B cell (primary cell): ENCODE measurements at regions not wholly inside any gene's neighbourhood (a gene's known extent, or its start where the extent isn't known, plus 50 kb on each side); places are given as distances from the start of the nearest gene placed in this dataset.

Experiments
- ATAC-seq: fragments of 200-7000 bp; cut with Tn5 transposase; one replicate; pipeline ENCODE4 v1.10.0; 2021; ENCODE audit warnings: low read depth, mild to moderate bottlenecking, moderate number of reproducible peaks, moderate library complexity
- CTCF ChIA-PET: fragments of 350-600 bp; sonication (Branson Sonifier 250); formaldehyde crosslinking; loops from one replicate; lab custom pipeline; 2021; ENCODE audit warnings: antibody characterized with exemption, inconsistent platforms; lab: Charles Lee
- POLR2A ChIA-PET: fragments of 350-600 bp; sonication (Branson Sonifier 250); formaldehyde crosslinking; loops from one replicate; lab custom pipeline; 2021; ENCODE audit warnings: antibody characterized with exemption; lab: Charles Lee
- DNase-seq: peaks from one replicate; pipeline ENCODE4 v3.0.0; 2013
- H2AFZ ChIP-seq: 2 replicates; pipeline ENCODE4 v1.6.1; 2012; ENCODE audit warnings: mild to moderate bottlenecking, low read depth, low read length; ENCODE audit not compliant: insufficient read depth, poor library complexity, severe bottlenecking
- H3K27ac ChIP-seq, 2 donors: 1 replicate in 1 of 2; 2 replicates in 1 of 2; pipeline ENCODE4 v1.5.1; 2012 to 2013; ENCODE audit warnings: low read length in 2 of 2, mild to moderate bottlenecking in 2 of 2, moderate library complexity in 1 of 2
- H3K27me3 ChIP-seq, 4 experiments: fragments of 200-600 bp in 1 of 4; sonication (generic) in 1 of 4; replicated peaks in 1 of 4; 1 replicate in 2 of 4; 2 replicates in 2 of 4; pipeline versions ENCODE4 v1.6.1 to v1.7.0; 2013 to 2016; ENCODE audit warnings: low read length in 3 of 4, mild to moderate bottlenecking in 2 of 4, mixed read lengths in 1 of 4, moderate library complexity in 1 of 4; ENCODE audit not compliant: insufficient read depth in 4 of 4, control insufficient read depth in 3 of 4; ENCODE audit errors: control extremely low read depth in 1 of 4
- H3K36me3 ChIP-seq, 2 experiments: replicated peaks in 1 of 2; 1 replicate in 1 of 2; 2 replicates in 1 of 2; pipeline versions ENCODE4 v1.6.1 to v1.7.1; 2013; ENCODE audit warnings: low read length in 1 of 2; ENCODE audit not compliant: insufficient read depth in 2 of 2, control insufficient read depth in 1 of 2; ENCODE audit errors: control extremely low read depth in 1 of 2, extremely low read depth in 1 of 2
- H3K4me1 ChIP-seq, 2 donors: fragments of 200-600 bp in 1 of 2; sonication (generic) in 1 of 2; 1 replicate in 1 of 2; 2 replicates in 1 of 2; pipeline versions ENCODE4 v1.5.1 to v1.6.1; 2013 to 2017; ENCODE audit warnings: low read length in 2 of 2; ENCODE audit not compliant: control insufficient read depth in 2 of 2, insufficient read depth in 2 of 2
- H3K4me2 ChIP-seq: replicated peaks from 2 replicates; pipeline ENCODE3; 2012; ENCODE audit warnings: mild to moderate bottlenecking, low read depth, low read length; ENCODE audit not compliant: poor library complexity, severe bottlenecking
- H3K4me3 ChIP-seq, 5 experiments: fragments of 200-600 bp in 1 of 5; sonication (generic) in 1 of 5; 1 replicate in 3 of 5; 2 replicates in 2 of 5; pipeline versions ENCODE4 v1.5.1 to v1.7.0; 2011 to 2016; ENCODE audit warnings: low read length in 4 of 5, mild to moderate bottlenecking in 4 of 5, low read depth in 2 of 5, control low read depth in 1 of 5, moderate library complexity in 1 of 5; ENCODE audit not compliant: insufficient read depth in 1 of 5; ENCODE audit errors: control extremely low read depth in 1 of 5, extremely low read depth in 1 of 5
- H3K79me2 ChIP-seq: fragments of 200-600 bp; sonication (generic); one replicate; pipeline ENCODE4 v1.6.0; 2016; ENCODE audit warnings: low read length; ENCODE audit not compliant: control insufficient read depth, insufficient read depth
- H3K9ac ChIP-seq: fragments of 200-600 bp; sonication (generic); 2 replicates; pipeline ENCODE4 v1.6.1; 2017; ENCODE audit warnings: mild to moderate bottlenecking, low read length, moderate library complexity
- H3K9me3 ChIP-seq, 3 donors: one replicate each; pipeline versions ENCODE4 v1.6.1 to v1.7.1; 2013; ENCODE audit warnings: low read length in 2 of 3; ENCODE audit not compliant: control insufficient read depth in 2 of 3, insufficient read depth in 1 of 3; ENCODE audit errors: control extremely low read depth in 1 of 3
- H4K20me1 ChIP-seq: 2 replicates; pipeline ENCODE4 v1.6.0; 2012; ENCODE audit warnings: mild to moderate bottlenecking, low read length; ENCODE audit not compliant: insufficient read depth, control insufficient read depth, poor library complexity, severe bottlenecking
- H3K27ac Mint-ChIP-seq: one replicate; pipeline ENCODE4 v1.8.0; 2021; ENCODE audit warnings: mixed read lengths
- H3K27me3 Mint-ChIP-seq: one replicate; pipeline ENCODE4 v1.8.0; 2021; ENCODE audit warnings: mixed read lengths
- H3K4me1 Mint-ChIP-seq: one replicate; pipeline ENCODE4 v1.8.0; 2021; ENCODE audit warnings: mixed read lengths
- H3K4me3 Mint-ChIP-seq: one replicate; pipeline ENCODE4 v1.8.0; 2021; ENCODE audit warnings: mixed read lengths
- H3K9me3 Mint-ChIP-seq: one replicate; pipeline ENCODE4 v1.8.0; 2022; ENCODE audit warnings: mixed read lengths; ENCODE audit not compliant: insufficient read depth
- EZH2 ChIP-seq: IDR thresholded peaks from 2 replicates; pipeline ENCODE4 v1.6.1; 2012; ENCODE audit warnings: borderline replicate concordance, low read depth, mild to moderate bottlenecking, moderate library complexity, low read length; ENCODE audit not compliant: insufficient read depth, poor library complexity, severe bottlenecking
- intact Hi-C: fragments of 100-400 bp; cut with micrococcal nuclease; formaldehyde crosslinking; loops from one replicate; pipeline ENCODE4 v1.10.0; 2022
- TF ChIP-seq, protein P1 (sequence below): fragments of 200-600 bp; IDR thresholded peaks from one replicate; pipeline ENCODE4 v1.8.0; 2022; ENCODE audit warnings: antibody characterized with exemption, mild to moderate bottlenecking

- Histone ChIP-seq H4K20me1 (no peaks in the 10 kb centered on the region), H3K27ac (no peak overlapping the region), H3K9ac (no peak overlapping the region), H3K4me2 (no peak overlapping the region), H3K27me3 (no peaks in the 10 kb centered on the region), H3K36me3 (no peaks in the 10 kb centered on the region), H2AFZ (no peak overlapping the region), H3K4me3 (no peak overlapping the region), H3K9me3 (peaks cover 0 to 12% (median 1%) of the 10 kb centered on the region in 3 donors), H3K79me2 (no peaks in the 10 kb centered on the region), H3K4me1 (no peaks in the 10 kb centered on the region)
- H3K4me1 Mint-ChIP-seq: no peaks in the 10 kb centered on the region
- intact Hi-C loops: no loop called here
- no peaks in the 10 kb centered on the region for H3K27me3 Mint-ChIP-seq
- peaks cover 2% of the 10 kb centered on the region for H3K9me3 Mint-ChIP-seq
- CTCF ChIA-PET: no interaction called here
- H3K4me3 Mint-ChIP-seq: no peak overlapping the region
- no peak overlapping the region for H3K27ac Mint-ChIP-seq
- TF ChIP-seq, protein P1, sequence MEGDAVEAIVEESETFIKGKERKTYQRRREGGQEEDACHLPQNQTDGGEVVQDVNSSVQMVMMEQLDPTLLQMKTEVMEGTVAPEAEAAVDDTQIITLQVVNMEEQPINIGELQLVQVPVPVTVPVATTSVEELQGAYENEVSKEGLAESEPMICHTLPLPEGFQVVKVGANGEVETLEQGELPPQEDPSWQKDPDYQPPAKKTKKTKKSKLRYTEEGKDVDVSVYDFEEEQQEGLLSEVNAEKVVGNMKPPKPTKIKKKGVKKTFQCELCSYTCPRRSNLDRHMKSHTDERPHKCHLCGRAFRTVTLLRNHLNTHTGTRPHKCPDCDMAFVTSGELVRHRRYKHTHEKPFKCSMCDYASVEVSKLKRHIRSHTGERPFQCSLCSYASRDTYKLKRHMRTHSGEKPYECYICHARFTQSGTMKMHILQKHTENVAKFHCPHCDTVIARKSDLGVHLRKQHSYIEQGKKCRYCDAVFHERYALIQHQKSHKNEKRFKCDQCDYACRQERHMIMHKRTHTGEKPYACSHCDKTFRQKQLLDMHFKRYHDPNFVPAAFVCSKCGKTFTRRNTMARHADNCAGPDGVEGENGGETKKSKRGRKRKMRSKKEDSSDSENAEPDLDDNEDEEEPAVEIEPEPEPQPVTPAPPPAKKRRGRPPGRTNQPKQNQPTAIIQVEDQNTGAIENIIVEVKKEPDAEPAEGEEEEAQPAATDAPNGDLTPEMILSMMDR: no peak
- no peak for TF ChIP-seq EZH2
- DNase-seq (no peak), ATAC-seq (no peak)
- POLR2A ChIA-PET: no interaction called here
Measured at GRCh38 chr3:99484871-99485270, 153.5 kb upstream of the COL8A1 start.

- no peaks in the 10 kb centered on the region for H3K27me3 ChIP-seq
- no peak overlapping the region for H2AFZ ChIP-seq
- no peak overlapping the region for H3K27ac Mint-ChIP-seq
- no peaks in the 10 kb centered on the region for H3K27me3 Mint-ChIP-seq
- H3K27ac ChIP-seq: no peak overlapping the region
- DNase-seq (no peak), ATAC-seq (no peak)
- intact Hi-C loops: no loop called here
- H3K9me3 ChIP-seq: peaks cover 0 to 12% (median 1%) of the 10 kb centered on the region in 3 donors
- H4K20me1 ChIP-seq: no peaks in the 10 kb centered on the region
- no peaks in the 10 kb centered on the region for H3K79me2 ChIP-seq
- H3K4me1 Mint-ChIP-seq: no peaks in the 10 kb centered on the region
- ChIA-PET CTCF (no interaction called here), POLR2A (no interaction called here)
- no peaks in the 10 kb centered on the region for H3K36me3 ChIP-seq
- H3K4me2 ChIP-seq: no peak overlapping the region
- H3K9me3 Mint-ChIP-seq: no peaks in the 10 kb centered on the region
- H3K4me3 ChIP-seq: no peak overlapping the region
- no peak overlapping the region for H3K4me3 Mint-ChIP-seq
- no peak overlapping the region for H3K9ac ChIP-seq
- H3K4me1 ChIP-seq: no peaks in the 10 kb centered on the region
- TF ChIP-seq EZH2: no peak
- TF ChIP-seq, protein P1: no peak
Measured at GRCh38 chr3:99483841-99484240, 154.6 kb upstream of the COL8A1 start.
